GM10248 (cell line): ENCODE measurements at regions not wholly inside any gene's neighbourhood (a gene's known extent, or its start where the extent isn't known, plus 50 kb on each side); places are given as distances from the start of the nearest gene placed in this dataset.

ENCODE experiments used
- CTCF ChIA-PET: fragments of 300-600 bp; sonication (Branson Sonifier 250); formaldehyde crosslinking; extraction: SDS; loops from one replicate; lab custom pipeline; 2021; ENCODE audit warnings: antibody characterized with exemption; lab: Yijun Ruan, JAX
- POLR2A ChIA-PET: fragments of 350-650 bp; sonication (Branson Sonifier 250); formaldehyde crosslinking; extraction: SDS; loops from one replicate; lab custom pipeline; 2020; ENCODE audit warnings: antibody characterized with exemption; lab: Yijun Ruan, JAX
- DNase-seq: peaks from one replicate; pipeline ENCODE4 v3.0.0; 2012; ENCODE audit errors: extremely low spot score
- TF ChIP-seq, protein P1 (sequence below): IDR thresholded peaks from 2 replicates; pipeline ENCODE4 v1.5.1; 2012; ENCODE audit warnings: mild to moderate bottlenecking, low read depth; ENCODE audit errors: extremely low read depth, missing control alignments, control extremely low read depth

GRCh38 chr14:35978561-35978960 lies 152.4 kb downstream of the BRMS1L start:
- ChIA-PET CTCF (no interaction called here), POLR2A (no interaction called here)
- TF ChIP-seq, protein P1, sequence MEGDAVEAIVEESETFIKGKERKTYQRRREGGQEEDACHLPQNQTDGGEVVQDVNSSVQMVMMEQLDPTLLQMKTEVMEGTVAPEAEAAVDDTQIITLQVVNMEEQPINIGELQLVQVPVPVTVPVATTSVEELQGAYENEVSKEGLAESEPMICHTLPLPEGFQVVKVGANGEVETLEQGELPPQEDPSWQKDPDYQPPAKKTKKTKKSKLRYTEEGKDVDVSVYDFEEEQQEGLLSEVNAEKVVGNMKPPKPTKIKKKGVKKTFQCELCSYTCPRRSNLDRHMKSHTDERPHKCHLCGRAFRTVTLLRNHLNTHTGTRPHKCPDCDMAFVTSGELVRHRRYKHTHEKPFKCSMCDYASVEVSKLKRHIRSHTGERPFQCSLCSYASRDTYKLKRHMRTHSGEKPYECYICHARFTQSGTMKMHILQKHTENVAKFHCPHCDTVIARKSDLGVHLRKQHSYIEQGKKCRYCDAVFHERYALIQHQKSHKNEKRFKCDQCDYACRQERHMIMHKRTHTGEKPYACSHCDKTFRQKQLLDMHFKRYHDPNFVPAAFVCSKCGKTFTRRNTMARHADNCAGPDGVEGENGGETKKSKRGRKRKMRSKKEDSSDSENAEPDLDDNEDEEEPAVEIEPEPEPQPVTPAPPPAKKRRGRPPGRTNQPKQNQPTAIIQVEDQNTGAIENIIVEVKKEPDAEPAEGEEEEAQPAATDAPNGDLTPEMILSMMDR, result no peak
- no peak for DNase-seq

DNA sequence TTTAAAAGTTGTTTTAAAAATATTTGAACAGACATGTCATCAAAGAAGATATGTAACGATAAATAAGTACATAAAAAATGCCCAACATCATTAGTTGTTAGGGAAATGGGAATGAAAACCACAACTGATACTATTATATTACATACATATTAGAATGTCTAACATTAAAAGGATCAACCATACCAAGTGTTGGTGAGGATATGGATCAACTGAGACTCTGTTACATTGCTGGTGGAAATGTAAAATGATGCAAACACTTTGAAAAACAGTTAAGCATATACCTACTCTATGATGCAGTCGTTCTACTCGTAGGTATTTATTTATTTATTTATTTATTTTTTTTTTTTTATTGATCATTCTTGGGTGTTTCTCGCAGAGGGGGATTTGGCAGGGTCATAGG lies 149.7 kb downstream of the BRMS1L start:
- CTCF ChIA-PET, result no interaction called here
- no peak for DNase-seq
- POLR2A ChIA-PET, result no interaction called here
- TF ChIP-seq, protein P1, result no peak

- TF ChIP-seq, protein P1, result no peak
- POLR2A ChIA-PET, result no interaction called here
- no peak for DNase-seq
- CTCF ChIA-PET, result no interaction called here
Observed at GRCh38 chr14:35973770-35974169, 147.6 kb downstream of the BRMS1L start.

DNA sequence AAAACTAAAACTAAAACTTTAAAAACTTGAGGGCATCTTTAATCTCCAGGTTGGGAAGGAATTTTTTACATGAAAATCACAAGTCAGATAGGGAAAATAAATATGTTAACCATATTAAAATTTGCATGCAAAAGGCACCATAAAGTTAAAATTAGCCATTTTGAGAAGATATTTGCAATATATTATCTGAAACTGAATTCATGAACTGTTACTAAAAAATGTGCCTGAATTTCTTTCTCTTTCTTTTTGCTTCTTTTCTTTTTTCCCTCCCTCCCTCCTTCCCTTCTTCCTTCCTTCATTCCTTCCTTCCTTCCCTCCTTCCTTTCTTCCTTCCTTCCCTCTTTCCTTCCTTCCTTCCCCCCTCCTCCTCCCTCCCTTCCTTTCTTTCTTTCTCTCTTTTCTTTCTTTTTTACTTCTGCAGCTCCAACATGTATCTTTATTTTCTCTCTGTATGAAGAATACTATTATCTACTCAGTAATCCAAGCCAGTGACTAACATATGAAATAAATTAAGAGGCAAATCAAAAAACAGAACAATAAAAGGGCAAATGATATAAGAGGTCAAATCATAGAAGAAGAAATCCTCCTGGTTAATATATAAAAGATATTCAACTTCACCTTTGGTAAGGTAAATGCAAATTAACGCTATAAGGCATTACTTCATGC lies 146.0 kb downstream of the BRMS1L start:
- CTCF ChIA-PET, result no interaction called here
- POLR2A ChIA-PET, result no interaction called here
- DNase-seq, result no peak
- TF ChIP-seq, protein P1, result no peak

GRCh38 chr14:35969310-35969709 lies 143.2 kb downstream of the BRMS1L start:
- DNase-seq, result no peak
- POLR2A ChIA-PET, result no interaction called here
- CTCF ChIA-PET, result no interaction called here
- TF ChIP-seq, protein P1, result no peak

- DNase-seq, result no peak
- CTCF ChIA-PET, result interaction anchor here (1.5 to 1.9 kb wide), 4 partner anchors 9 to 21 kb away, joined by 4 to 7 read pairs (median 5); no protein-coding TSS in a partner anchor
- POLR2A ChIA-PET, result no interaction called here
- TF ChIP-seq, protein P1, result no peak
Observed at GRCh38 chr14:35965400-35965799, 139.3 kb downstream of the BRMS1L start.
